ENCODE measurements at regions not wholly inside any gene's neighbourhood (a gene's known extent, or its start where the extent isn't known, plus 50 kb on each side); places are given as distances from the start of the nearest gene placed in this dataset.

GRCh38 chr5:98128271-98128670 lies 645.2 kb upstream of the RGMB start:
- TF ChIP-seq EZH2 (IDR thresholded peaks at IDR 0.05): no peak
- TF ChIP-seq POLR2AphosphoS5 (IDR thresholded peaks at IDR 0.05; ENCODE audit: borderline replicate concordance, low read depth, low read length): no peak

Measured in SK-N-MC (cell line).